H1 (cell line): ENCODE measurements at regions not wholly inside any gene's neighbourhood (a gene's known extent, or its start where the extent isn't known, plus 50 kb on each side); places are given as distances from the start of the nearest gene placed in this dataset.

Source experiments
- CTCF ChIA-PET: fragments of 300-600 bp; sonication (Branson Sonifier 250); formaldehyde crosslinking; loops from one replicate; lab custom pipeline; 2021; ENCODE audit not compliant: partially characterized antibody; lab: Charles Lee
- POLR2A ChIA-PET: fragments of 300-600 bp; sonication (Branson Sonifier 250); formaldehyde crosslinking; loops from one replicate; lab custom pipeline; 2021; ENCODE audit warnings: inconsistent platforms; ENCODE audit not compliant: partially characterized antibody; lab: Charles Lee
- DNase-seq, 2 experiments: peaks; one replicate each; pipeline versions ENCODE4 v3.0.0 to v3.0.0-alpha.2; 2010 to 2022; ENCODE audit warnings: low spot score in 2 of 2, low read depth in 1 of 2, mixed read lengths in 1 of 2
- FAIRE-seq: peaks from 2 replicates; lab custom pipeline; 2011; peaks lifted over from hg19 to GRCh38; lab: Jason Lieb, UNC
- H2AFZ ChIP-seq: 2 replicates; pipeline ENCODE4 v1.8.1; 2012; ENCODE audit warnings: low read length, inconsistent platforms
- H2AK5ac ChIP-seq: 2 replicates; pipeline ENCODE4 v1.6.1; 2013; ENCODE audit warnings: low read depth, low read length
- H2BK120ac ChIP-seq: replicated peaks from 2 replicates; pipeline ENCODE3; 2013; ENCODE audit warnings: low read depth, low read length, inconsistent platforms
- H2BK12ac ChIP-seq: 2 replicates; pipeline ENCODE4 v1.6.1; 2013; ENCODE audit warnings: low read depth, low read length
- H2BK15ac ChIP-seq: 2 replicates; pipeline ENCODE4 v1.6.1; 2013; ENCODE audit warnings: low read length
- H2BK20ac ChIP-seq: 2 replicates; pipeline ENCODE4 v1.6.1; 2013; ENCODE audit warnings: low read length
- H2BK5ac ChIP-seq: 2 replicates; pipeline ENCODE4 v1.6.1; 2013; ENCODE audit warnings: low read depth, low read length
- H3K14ac ChIP-seq: 2 replicates; pipeline ENCODE4 v1.6.1; 2013; ENCODE audit warnings: inconsistent platforms; ENCODE audit not compliant: insufficient read length
- H3K18ac ChIP-seq: 2 replicates; pipeline ENCODE4 v1.6.1; 2013; ENCODE audit warnings: low read length; ENCODE audit errors: extremely low read depth
- H3K23ac ChIP-seq: 2 replicates; pipeline ENCODE4 v1.6.1; 2013; ENCODE audit warnings: inconsistent platforms; ENCODE audit not compliant: insufficient read length
- H3K23me2 ChIP-seq: 2 replicates; pipeline ENCODE4 v1.6.1; 2013; ENCODE audit warnings: low read depth, low read length
- H3K27ac ChIP-seq: 2 replicates; pipeline ENCODE4 v1.6.1; 2011; ENCODE audit warnings: low read depth, low read length, inconsistent platforms
- H3K27me3 ChIP-seq, 4 experiments: replicated peaks in 1 of 4; 1 replicate in 1 of 4; 2 replicates in 3 of 4; pipeline versions ENCODE4 v1.6.1 to v1.8.1; 2011 to 2013; ENCODE audit warnings: low read length in 3 of 4, mild to moderate bottlenecking in 3 of 4, inconsistent platforms in 2 of 4, mixed read lengths in 2 of 4, moderate library complexity in 1 of 4; ENCODE audit not compliant: control insufficient read depth in 3 of 4, insufficient read depth in 3 of 4; ENCODE audit errors: extremely low read depth in 1 of 4
- H3K36me3 ChIP-seq, 4 experiments: 2 replicates each; pipeline versions ENCODE4 v1.6.1 to v1.8.1; 2011 to 2013; ENCODE audit warnings: mild to moderate bottlenecking in 4 of 4, low read length in 3 of 4, moderate library complexity in 2 of 4, control low read depth in 1 of 4, inconsistent platforms in 1 of 4; ENCODE audit not compliant: insufficient read depth in 4 of 4, control insufficient read depth in 2 of 4
- H3K4ac ChIP-seq: replicated peaks from 2 replicates; pipeline ENCODE3; 2013; ENCODE audit warnings: low read length, low read depth, mixed read lengths, inconsistent platforms; ENCODE audit not compliant: insufficient read length
- H3K4me1 ChIP-seq, 4 experiments: replicated peaks in 1 of 4; 1 replicate in 1 of 4; 2 replicates in 3 of 4; pipeline versions ENCODE4 v1.6.1 to v1.8.1; 2011 to 2013; ENCODE audit warnings: low read length in 3 of 4, inconsistent platforms in 2 of 4, mixed read lengths in 1 of 4; ENCODE audit not compliant: insufficient read depth in 4 of 4, control insufficient read depth in 3 of 4
- H3K4me2 ChIP-seq, 2 experiments: 2 replicates each; pipeline versions ENCODE4 v1.6.1 to v1.8.1; 2011 to 2013; ENCODE audit warnings: low read depth in 2 of 2, low read length in 2 of 2, control low read depth in 1 of 2, inconsistent platforms in 1 of 2, mild to moderate bottlenecking in 1 of 2; ENCODE audit not compliant: insufficient read depth in 1 of 2
- H3K4me3 ChIP-seq, 4 experiments: fragments of 200-600, 300-600 bp in 1 of 4; sonication (generic), shearing (Covaris generic), sonication (Bioruptor Twin) in 1 of 4; 2 replicates each; pipeline versions ENCODE4 v1.5.1 to v1.8.1; 2011 to 2016; ENCODE audit warnings: low read length in 4 of 4, low read depth in 3 of 4, control low read depth in 2 of 4, inconsistent platforms in 2 of 4, mild to moderate bottlenecking in 2 of 4, mixed read lengths in 1 of 4, moderate library complexity in 1 of 4; ENCODE audit not compliant: insufficient read depth in 2 of 4; ENCODE audit errors: extremely low read depth in 1 of 4
- H3K56ac ChIP-seq: replicated peaks from 2 replicates; pipeline ENCODE3; 2013; ENCODE audit warnings: low read depth, mild to moderate bottlenecking, mixed read lengths, low read length, inconsistent platforms; ENCODE audit not compliant: insufficient read length
- H3K79me1 ChIP-seq: 2 replicates; pipeline ENCODE4 v1.6.1; 2013; ENCODE audit warnings: low read depth, low read length, control low read depth
- H3K79me2 ChIP-seq, 2 experiments: 2 replicates each; pipeline versions ENCODE4 v1.6.1 to v1.8.1; 2012 to 2013; ENCODE audit warnings: low read length in 2 of 2, mild to moderate bottlenecking in 2 of 2, inconsistent platforms in 1 of 2; ENCODE audit not compliant: insufficient read depth in 2 of 2, control insufficient read depth in 1 of 2
- H3K9ac ChIP-seq, 4 experiments: replicated peaks in 1 of 4; 1 replicate in 1 of 4; 2 replicates in 3 of 4; pipeline versions ENCODE4 v1.6.1 to v1.8.1; 2011 to 2013; ENCODE audit warnings: low read depth in 3 of 4, low read length in 3 of 4, control low read depth in 2 of 4, mild to moderate bottlenecking in 2 of 4, moderate library complexity in 2 of 4, inconsistent platforms in 1 of 4; ENCODE audit errors: extremely low read depth in 1 of 4
- H3K9me3 ChIP-seq, 2 experiments: 2 replicates each; pipeline versions ENCODE4 v1.6.1 to v1.8.1; 2012 to 2013; ENCODE audit warnings: mild to moderate bottlenecking in 2 of 2, moderate library complexity in 2 of 2, control low read depth in 1 of 2, inconsistent platforms in 1 of 2, low read depth in 1 of 2, low read length in 1 of 2, mixed read lengths in 1 of 2; ENCODE audit not compliant: insufficient read depth in 2 of 2
- H4K20me1 ChIP-seq, 2 experiments: replicated peaks in 1 of 2; 2 replicates each; pipeline versions ENCODE3 to v1.8.1; 2011 to 2013; ENCODE audit warnings: inconsistent platforms in 2 of 2, low read length in 2 of 2, mild to moderate bottlenecking in 1 of 2; ENCODE audit not compliant: insufficient read depth in 2 of 2, control insufficient read depth in 1 of 2
- H4K5ac ChIP-seq: 2 replicates; pipeline ENCODE4 v1.6.1; 2013; ENCODE audit warnings: low read length, low read depth, mixed read lengths, inconsistent platforms; ENCODE audit not compliant: insufficient read length
- H4K8ac ChIP-seq: 2 replicates; pipeline ENCODE4 v1.8.0; 2013; ENCODE audit warnings: mild to moderate bottlenecking, moderate library complexity, low read length, inconsistent platforms; ENCODE audit not compliant: insufficient read depth; ENCODE audit errors: extremely low read depth
- H4K91ac ChIP-seq: replicated peaks from 2 replicates; pipeline ENCODE3; 2013; ENCODE audit warnings: low read length, mixed read lengths, inconsistent platforms; ENCODE audit not compliant: insufficient read length
- ASH2L ChIP-seq: fragments of 200-600, 300-600 bp; sonication (generic); IDR thresholded peaks from one replicate; pipeline ENCODE4 v1.7.1; 2017; ENCODE audit warnings: low read length
- CBX5 ChIP-seq: fragments of 300-800, 300-1000 bp; sonication (generic); IDR thresholded peaks from 2 replicates; pipeline ENCODE4 v1.7.1; 2016; ENCODE audit warnings: antibody characterized with exemption, low read length, low read depth
- CHD1 ChIP-seq: IDR thresholded peaks from 2 replicates; pipeline ENCODE4 v1.6.1; 2012; ENCODE audit warnings: low read depth, low read length, improper control_type of control experiment
- CHD2 ChIP-seq: IDR thresholded peaks from 2 replicates; pipeline ENCODE4 v1.6.1; 2012; ENCODE audit warnings: low read length, improper control_type of control experiment
- CREB1 ChIP-seq: IDR thresholded peaks from 2 replicates; pipeline ENCODE4 v1.6.1; 2012; ENCODE audit warnings: inconsistent platforms
- NRF1 ChIP-seq: IDR thresholded peaks from 2 replicates; pipeline ENCODE4 v1.6.1; 2011; ENCODE audit warnings: mild to moderate bottlenecking, low read depth, low read length, improper control_type of control experiment
- POU5F1 ChIP-seq: IDR thresholded peaks from 2 replicates; pipeline ENCODE4 v1.6.1; 2011; ENCODE audit warnings: low read depth, mild to moderate bottlenecking, low read length, moderate library complexity
- RAD21 ChIP-seq, 2 experiments: IDR thresholded peaks in 1 of 2; conservative IDR thresholded peaks in 1 of 2; 2 replicates each; pipeline ENCODE4 v1.6.1; 2011; ENCODE audit warnings: low read depth in 2 of 2, low read length in 2 of 2, improper control_type of control experiment in 1 of 2, inconsistent platforms in 1 of 2, mild to moderate bottlenecking in 1 of 2, moderate library complexity in 1 of 2
- RNF2 ChIP-seq: fragments of 200-900, 300-1000 bp; sonication (generic); IDR thresholded peaks from 2 replicates; pipeline ENCODE4 v1.7.1; 2016; ENCODE audit warnings: borderline replicate concordance, low read depth, mild to moderate bottlenecking, antibody characterized with exemption, low read length; ENCODE audit not compliant: poor library complexity, severe bottlenecking; ENCODE audit errors: missing control alignments
- RXRA ChIP-seq: IDR thresholded peaks from 2 replicates; pipeline ENCODE4 v1.6.1; 2011; ENCODE audit warnings: low read depth, mild to moderate bottlenecking, low read length, moderate library complexity; ENCODE audit not compliant: insufficient read depth
- SAP30 ChIP-seq: fragments of 300-600 bp; sonication (generic); IDR thresholded peaks from 2 replicates; pipeline ENCODE4 v1.7.1; 2012; ENCODE audit warnings: low read length, moderate library complexity, mild to moderate bottlenecking, inconsistent platforms; ENCODE audit not compliant: insufficient read depth, insufficient replicate concordance
- TBP ChIP-seq: IDR thresholded peaks from 2 replicates; pipeline ENCODE4 v1.6.1; 2011; ENCODE audit warnings: low read depth, low read length, improper control_type of control experiment
- TCF12 ChIP-seq: IDR thresholded peaks from 2 replicates; pipeline ENCODE4 v1.6.1; 2011; ENCODE audit warnings: low read depth, mild to moderate bottlenecking, low read length
- TEAD4 ChIP-seq: IDR thresholded peaks from 2 replicates; pipeline ENCODE4 v1.6.1; 2012; ENCODE audit warnings: low read depth, low read length, inconsistent platforms, mixed read lengths
- USF2 ChIP-seq: IDR thresholded peaks from 2 replicates; pipeline ENCODE4 v1.6.1; 2011; ENCODE audit warnings: low read length, improper control_type of control experiment
- WGBS, 2 experiments: shearing (Covaris generic) in 1 of 2; methylation state at CpG; one replicate each; pipeline versions ENCODE4 v1.1.6 to v1.1.7; 2013 to 2015; ENCODE audit warnings: low lambda C conversion rate in 2 of 2, mixed read lengths in 2 of 2, inconsistent platforms in 1 of 2, low coverage in 1 of 2, missing lambda C conversion rate in 1 of 2; ENCODE audit not compliant: insufficient replicate concordance in 2 of 2, insufficient coverage in 1 of 2, insufficient read length in 1 of 2; ENCODE audit errors: extremely low coverage in 1 of 2, missing lambda C conversion rate in 1 of 2; 5-methylcytosine and 5-hydroxymethylcytosine counted together

GRCh38 chr10:129049501-129049900 is 417.5 kb upstream of the MGMT start:
- FAIRE-seq: no peak
- no peak for TF ChIP-seq RAD21 (IDR thresholded peaks at IDR 0.05 in 1 of 2, conservative IDR thresholded peaks at IDR 0.05 in 1 of 2; ENCODE audit: low read depth in 2 of 2, low read length in 2 of 2)
- TF ChIP-seq CREB1: no peak
- no peak for TF ChIP-seq RNF2
- TF ChIP-seq NRF1: no peak
- no peak for TF ChIP-seq TCF12
- TF ChIP-seq RXRA: no peak
- TF ChIP-seq CHD1: no peak
- TF ChIP-seq CBX5: no peak
- no peak for TF ChIP-seq USF2
- no peak for TF ChIP-seq CHD2
- TF ChIP-seq SAP30: no peak
- TF ChIP-seq TEAD4: no peak
- TF ChIP-seq TBP: no peak
- no peak for TF ChIP-seq ASH2L
- TF ChIP-seq POU5F1: no peak

More at GRCh38 chr10:129049501-129049900, 417.5 kb upstream of the MGMT start:
- Histone ChIP-seq H4K91ac (no peak overlapping the region), H3K4me3 (no peak overlapping the region), H3K4ac (no peak overlapping the region), H3K9me3 (no peaks in the 10 kb centered on the region), H2AK5ac (no peak overlapping the region), H3K9ac (no peak overlapping the region), H3K36me3 (no peaks in the 10 kb centered on the region), H3K14ac (no peak overlapping the region), H4K5ac (no peak overlapping the region), H4K20me1 (no peaks in the 10 kb centered on the region), H2BK5ac (no peak overlapping the region), H2BK12ac (no peak overlapping the region), H3K18ac (no peak overlapping the region), H3K56ac (no peak overlapping the region), H3K4me1 (no peaks in the 10 kb centered on the region), H3K27me3 (no peaks in the 10 kb centered on the region), H3K79me1 (no peaks in the 10 kb centered on the region), H4K8ac (no peak overlapping the region), H3K23me2 (no peaks in the 10 kb centered on the region), H2BK120ac (no peak overlapping the region), H3K4me2 (no peak overlapping the region), H3K27ac (no peak overlapping the region), H3K79me2 (no peaks in the 10 kb centered on the region), H2AFZ (no peak overlapping the region), H3K23ac (no peak overlapping the region), H2BK15ac (no peak overlapping the region), H2BK20ac (no peak overlapping the region)
- CTCF ChIA-PET: no interaction called here
- 88% methylated on average over 7 of the region's 7 CpGs; no CpG with 5 or more reads in 1 of the 2 experiments for WGBS, 2 experiments
- no peak for DNase-seq
- POLR2A ChIA-PET: no interaction called here
